ENCODE measurements at regions not wholly inside any gene's neighbourhood (a gene's known extent, or its start where the extent isn't known, plus 50 kb on each side); places are given as distances from the start of the nearest gene placed in this dataset.

GRCh38 chr11:32029721-32030120, 61.2 kb upstream of the RCN1 start:
- no peak overlapping the region for H2AFZ ChIP-seq (ENCODE audit: low read depth, low read length)
- H3K4me2 ChIP-seq (ENCODE audit: low read length): no peak overlapping the region
- H3K9ac ChIP-seq (ENCODE audit: low read length): no peak overlapping the region
- peaks cover 30% of the 10 kb centered on the region for H3K4me1 ChIP-seq (ENCODE audit: low read length)
- no peaks in the 10 kb centered on the region for H3K27me3 ChIP-seq (ENCODE audit: low read depth, low read length)
- H3K27ac ChIP-seq (ENCODE audit: low read length): no peak overlapping the region
- TF ChIP-seq CTCF (IDR thresholded peaks at IDR 0.05; ENCODE audit: low read depth, low read length) (no peak), EZH2phosphoT487 (IDR thresholded peaks at IDR 0.05; ENCODE audit: low read depth) (no peak)
- H3K4me3 ChIP-seq (ENCODE audit: low read length): no peak overlapping the region
- H3K9me3 ChIP-seq (ENCODE audit: insufficient read depth, low read length): no peaks in the 10 kb centered on the region
- H3K36me3 ChIP-seq (replicated peaks; ENCODE audit: low read depth, low read length): no peaks in the 10 kb centered on the region
- H3K79me2 ChIP-seq (ENCODE audit: low read length): no peaks in the 10 kb centered on the region
- no peaks in the 10 kb centered on the region for H4K20me1 ChIP-seq (ENCODE audit: insufficient read depth, low read length)

- Histone ChIP-seq H3K27ac (ENCODE audit: low read length) (no peak overlapping the region), H3K4me2 (ENCODE audit: low read length) (no peak overlapping the region), H3K9me3 (ENCODE audit: insufficient read depth, low read length) (no peaks in the 10 kb centered on the region), H3K27me3 (ENCODE audit: low read depth, low read length) (no peaks in the 10 kb centered on the region), H3K79me2 (ENCODE audit: low read length) (no peaks in the 10 kb centered on the region), H3K4me3 (ENCODE audit: low read length) (no peak overlapping the region), H3K36me3 (replicated peaks; ENCODE audit: low read depth, low read length) (no peaks in the 10 kb centered on the region), H3K9ac (ENCODE audit: low read length) (no peak overlapping the region), H4K20me1 (ENCODE audit: insufficient read depth, low read length) (no peaks in the 10 kb centered on the region), H2AFZ (ENCODE audit: low read depth, low read length) (no peak overlapping the region), H3K4me1 (ENCODE audit: low read length) (peaks cover 25% of the 10 kb centered on the region)
- TF ChIP-seq CTCF (IDR thresholded peaks at IDR 0.05; ENCODE audit: low read depth, low read length): no peak
- TF ChIP-seq EZH2phosphoT487 (IDR thresholded peaks at IDR 0.05; ENCODE audit: low read depth): no peak
Observed at GRCh38 chr11:32028201-32028600, 62.7 kb upstream of the RCN1 start.

- TF ChIP-seq CTCF (IDR thresholded peaks at IDR 0.05; ENCODE audit: low read depth, low read length) (no peak), EZH2phosphoT487 (IDR thresholded peaks at IDR 0.05; ENCODE audit: low read depth) (no peak)
- H3K27ac ChIP-seq (ENCODE audit: low read length): no peak overlapping the region
- H2AFZ ChIP-seq (ENCODE audit: low read depth, low read length): no peak overlapping the region
- H3K9me3 ChIP-seq (ENCODE audit: insufficient read depth, low read length): no peaks in the 10 kb centered on the region
- H3K4me1 ChIP-seq (ENCODE audit: low read length): peaks cover 11% of the 10 kb centered on the region
- no peak overlapping the region for H3K9ac ChIP-seq (ENCODE audit: low read length)
- no peaks in the 10 kb centered on the region for H3K79me2 ChIP-seq (ENCODE audit: low read length)
- H3K4me3 ChIP-seq (ENCODE audit: low read length): no peak overlapping the region
- no peaks in the 10 kb centered on the region for H4K20me1 ChIP-seq (ENCODE audit: insufficient read depth, low read length)
- H3K36me3 ChIP-seq (replicated peaks; ENCODE audit: low read depth, low read length): no peaks in the 10 kb centered on the region
- no peak overlapping the region for H3K4me2 ChIP-seq (ENCODE audit: low read length)
- no peaks in the 10 kb centered on the region for H3K27me3 ChIP-seq (ENCODE audit: low read depth, low read length)
Observed at GRCh38 chr11:32026766-32027165, 64.1 kb upstream of the RCN1 start.

- no peak overlapping the region for H2AFZ ChIP-seq (ENCODE audit: low read depth, low read length)
- no peak overlapping the region for H3K27ac ChIP-seq (ENCODE audit: low read length)
- no peaks in the 10 kb centered on the region for H4K20me1 ChIP-seq (ENCODE audit: insufficient read depth, low read length)
- H3K27me3 ChIP-seq (ENCODE audit: low read depth, low read length): no peaks in the 10 kb centered on the region
- TF ChIP-seq EZH2phosphoT487 (IDR thresholded peaks at IDR 0.05; ENCODE audit: low read depth) (no peak), CTCF (IDR thresholded peaks at IDR 0.05; ENCODE audit: low read depth, low read length) (no peak)
- peaks cover 9% of the 10 kb centered on the region for H3K4me1 ChIP-seq (ENCODE audit: low read length)
- H3K9ac ChIP-seq (ENCODE audit: low read length): no peak overlapping the region
- no peak overlapping the region for H3K4me3 ChIP-seq (ENCODE audit: low read length)
- H3K36me3 ChIP-seq (replicated peaks; ENCODE audit: low read depth, low read length): no peaks in the 10 kb centered on the region
- no peaks in the 10 kb centered on the region for H3K79me2 ChIP-seq (ENCODE audit: low read length)
- H3K4me2 ChIP-seq (ENCODE audit: low read length): no peak overlapping the region
- H3K9me3 ChIP-seq (ENCODE audit: insufficient read depth, low read length): no peaks in the 10 kb centered on the region
Observed at GRCh38 chr11:32024948-32025347, 65.9 kb upstream of the RCN1 start.
